Parathyroid adenoma (tissue), 2 donors: ENCODE measurements at regions not wholly inside any gene's neighbourhood (a gene's known extent, or its start where the extent isn't known, plus 50 kb on each side); places are given as distances from the start of the nearest gene placed in this dataset.
"Not testable (repeated sequence)": the region's sequence is repeated elsewhere in the genome, so short reads cannot be mapped to it uniquely, and the experiment has no call there.

Experiments
- H2AFZ ChIP-seq: fragments of 300-600 bp; sonication (generic); one replicate; pipeline ENCODE4 v1.7.0; 2017; ENCODE audit warnings: antibody characterized with exemption, mild to moderate bottlenecking
- H3K27ac ChIP-seq: fragments of 300-600 bp; sonication (generic); one replicate; pipeline ENCODE4 v1.7.0; 2017
- H3K27me3 ChIP-seq: fragments of 300-600 bp; sonication (generic); one replicate; pipeline ENCODE4 v1.7.0; 2017; ENCODE audit warnings: low read length; ENCODE audit not compliant: control insufficient read depth, insufficient read depth
- H3K36me3 ChIP-seq: fragments of 300-600 bp; sonication (generic); one replicate; pipeline ENCODE4 v1.7.0; 2017; ENCODE audit warnings: low read length; ENCODE audit not compliant: control insufficient read depth, insufficient read depth
- H3K4me1 ChIP-seq: fragments of 300-600 bp; sonication (generic); one replicate; pipeline ENCODE4 v1.7.0; 2017; ENCODE audit warnings: control low read depth
- H3K4me2 ChIP-seq: fragments of 300-600 bp; sonication (generic); one replicate; pipeline ENCODE4 v1.7.0; 2017; ENCODE audit warnings: low read length
- H3K4me3 ChIP-seq: fragments of 300-600 bp; sonication (generic); one replicate; pipeline ENCODE4 v1.7.0; 2017; ENCODE audit warnings: low read depth, low read length
- H3K79me2 ChIP-seq: fragments of 300-600 bp; sonication (generic); one replicate; pipeline ENCODE4 v1.7.0; 2017; ENCODE audit warnings: control low read depth
- H3K9ac ChIP-seq: fragments of 300-600 bp; sonication (generic); one replicate; pipeline ENCODE4 v1.7.0; 2017; ENCODE audit warnings: mild to moderate bottlenecking
- H3K9me3 ChIP-seq: fragments of 300-600 bp; sonication (generic); one replicate; pipeline ENCODE4 v1.7.0; 2017; ENCODE audit warnings: low read length; ENCODE audit not compliant: control insufficient read depth
- CTCF ChIP-seq: fragments of 300-600 bp; sonication (generic); IDR thresholded peaks from one replicate; pipeline ENCODE4 v1.7.0; 2017; ENCODE audit warnings: antibody characterized with exemption, mild to moderate bottlenecking
- donor health status: primary hyperparathyroidism.

- Histone ChIP-seq H3K4me1 (no peaks in the 10 kb centered on the region), H3K27me3 (no peaks in the 10 kb centered on the region), H2AFZ (no peak overlapping the region), H3K36me3 (no peaks in the 10 kb centered on the region), H3K9ac (no peak overlapping the region), H3K4me2 (no peak overlapping the region), H3K79me2 (no peaks in the 10 kb centered on the region), H3K4me3 (no peak overlapping the region), H3K9me3 (no peaks in the 10 kb centered on the region), H3K27ac (no peak overlapping the region)
- TF ChIP-seq CTCF: no peak
Observed at GRCh38 chr6:92259171-92259570, 1160.2 kb downstream of the EPHA7 start.

DNA sequence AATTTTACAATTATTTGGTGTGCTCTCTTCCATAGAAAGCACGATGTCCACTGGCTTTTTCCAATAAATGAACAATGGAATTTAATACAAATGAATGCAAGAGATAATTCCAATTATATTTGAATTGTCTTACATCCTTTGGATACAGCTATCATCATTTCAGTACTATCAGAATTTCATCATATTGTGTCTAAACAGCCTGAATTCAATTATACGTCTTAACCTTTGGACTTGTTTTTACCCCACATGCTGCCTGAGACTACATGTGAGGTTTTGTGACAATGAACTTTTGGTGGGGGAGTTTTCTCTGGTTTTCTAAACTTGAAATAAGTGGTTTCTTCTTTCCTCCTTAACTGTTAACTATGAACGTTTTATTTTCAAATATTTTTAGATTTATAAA, 1176.0 kb downstream of the EPHA7 start:
- no peak overlapping the region for H3K27ac ChIP-seq
- no peaks in the 10 kb centered on the region for H3K4me1 ChIP-seq
- no peak overlapping the region for H3K9ac ChIP-seq
- no peaks in the 10 kb centered on the region for H3K9me3 ChIP-seq
- no peak overlapping the region for H3K4me2 ChIP-seq
- no peak for TF ChIP-seq CTCF
- H3K79me2 ChIP-seq: no peaks in the 10 kb centered on the region
- no peaks in the 10 kb centered on the region for H3K27me3 ChIP-seq
- H3K4me3 ChIP-seq: no peak overlapping the region
- H3K36me3 ChIP-seq: no peaks in the 10 kb centered on the region
- no peak overlapping the region for H2AFZ ChIP-seq

DNA sequence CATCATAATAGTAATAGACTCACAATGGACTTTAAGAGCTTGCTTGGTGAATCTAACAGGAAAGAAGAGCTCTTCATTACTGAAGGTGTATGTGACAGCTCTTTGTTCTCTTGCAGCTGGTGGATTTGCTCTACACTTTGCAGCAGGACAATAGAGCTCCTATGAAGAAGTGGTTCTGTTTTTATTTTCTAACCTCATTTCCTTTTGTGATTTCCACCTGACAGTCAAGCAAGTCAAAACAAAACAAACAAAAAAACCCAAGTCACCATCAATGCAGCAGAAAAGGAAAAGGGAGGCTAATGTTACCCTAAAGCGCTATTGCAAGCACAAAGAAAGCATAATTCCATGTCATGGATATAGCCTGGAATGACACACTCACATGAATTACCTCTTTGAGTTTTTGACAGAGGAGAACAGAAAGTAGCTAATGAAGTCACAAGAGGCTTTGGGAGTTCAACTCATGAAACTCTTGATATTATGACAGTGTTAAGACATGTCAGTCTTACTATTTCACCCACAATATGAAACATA, 1188.1 kb downstream of the EPHA7 start:
- no peak overlapping the region for H3K4me2 ChIP-seq
- H3K27me3 ChIP-seq: no peaks in the 10 kb centered on the region
- no peak overlapping the region for H3K4me3 ChIP-seq
- no peaks in the 10 kb centered on the region for H3K9me3 ChIP-seq
- no peak for TF ChIP-seq CTCF
- no peak overlapping the region for H2AFZ ChIP-seq
- H3K9ac ChIP-seq: no peak overlapping the region
- no peak overlapping the region for H3K27ac ChIP-seq
- no peaks in the 10 kb centered on the region for H3K36me3 ChIP-seq
- H3K4me1 ChIP-seq: no peaks in the 10 kb centered on the region
- no peaks in the 10 kb centered on the region for H3K79me2 ChIP-seq

DNA sequence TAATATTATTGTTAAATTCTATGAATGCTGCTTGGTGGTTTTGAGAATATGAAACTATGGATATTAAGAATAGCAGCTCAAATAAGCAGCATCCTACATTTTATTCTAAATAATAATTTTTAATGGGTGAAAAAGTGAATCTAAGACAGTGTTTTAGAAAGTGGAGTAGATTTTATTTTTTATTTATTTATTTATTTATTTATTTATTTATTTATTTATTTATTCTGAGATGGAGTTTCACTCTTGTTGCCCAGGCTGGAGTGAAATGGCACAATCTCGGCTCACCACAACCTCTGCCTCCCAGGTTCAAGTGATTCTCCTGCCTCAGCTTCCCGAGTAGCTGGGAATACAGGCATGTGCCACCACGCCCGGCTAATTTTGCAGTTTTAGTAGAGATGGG, 1199.4 kb downstream of the EPHA7 start:
- H2AFZ ChIP-seq, H3K27ac ChIP-seq, H3K27me3 ChIP-seq, H3K36me3 ChIP-seq, H3K4me1 ChIP-seq, H3K4me3 ChIP-seq, H3K4me2 ChIP-seq, H3K79me2 ChIP-seq, H3K9ac ChIP-seq, H3K9me3 ChIP-seq: not testable (repeated sequence)

DNA sequence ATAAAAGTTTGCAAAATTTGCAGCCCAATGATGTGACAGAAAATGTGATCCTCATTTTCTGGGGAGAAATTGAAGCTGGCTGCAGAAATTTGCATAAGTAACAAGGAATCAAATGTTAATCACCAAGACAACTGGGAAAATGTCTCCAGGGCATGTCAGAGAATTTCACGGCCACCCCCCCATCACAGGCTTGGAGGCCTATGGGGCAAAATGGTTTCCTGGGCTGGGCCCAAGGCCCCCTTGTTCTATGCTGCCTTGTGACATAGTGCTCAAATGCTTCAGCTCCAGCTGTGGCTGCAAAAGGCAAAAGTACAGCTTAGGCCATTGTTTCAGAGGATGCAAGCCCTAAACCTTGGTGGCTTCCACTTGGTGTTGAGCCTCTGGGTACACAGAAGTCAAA, 1202.6 kb downstream of the EPHA7 start:
- Histone ChIP-seq H3K9me3 (no peaks in the 10 kb centered on the region), H2AFZ (no peak overlapping the region), H3K27ac (no peak overlapping the region), H3K4me1 (no peaks in the 10 kb centered on the region), H3K79me2 (no peaks in the 10 kb centered on the region), H3K9ac (no peak overlapping the region), H3K4me2 (no peak overlapping the region), H3K27me3 (no peaks in the 10 kb centered on the region), H3K36me3 (no peaks in the 10 kb centered on the region), H3K4me3 (no peak overlapping the region)
- TF ChIP-seq CTCF: no peak
